Testis (tissue), 2 donors: ENCODE measurements at regions not wholly inside any gene's neighbourhood (a gene's known extent, or its start where the extent isn't known, plus 50 kb on each side); places are given as distances from the start of the nearest gene placed in this dataset.

Source experiments
- DNase-seq: peaks from one replicate; pipeline ENCODE4 v3.0.0-alpha.2; 2019
- H3K27ac ChIP-seq, 2 donors: fragments of 200-600 bp; sonication (generic); one replicate each; pipeline ENCODE4 v1.5.1; 2019
- H3K27me3 ChIP-seq: fragments of 200-600 bp; sonication (generic); one replicate; pipeline ENCODE4 v1.5.1; 2019
- H3K36me3 ChIP-seq: fragments of 200-600 bp; sonication (generic); one replicate; pipeline ENCODE4 v1.5.1; 2017; ENCODE audit warnings: low read depth; ENCODE audit errors: missing control alignments
- H3K4me1 ChIP-seq: fragments of 200-600 bp; sonication (generic); one replicate; pipeline ENCODE4 v1.5.1; 2019
- H3K4me3 ChIP-seq, 2 donors: fragments of 200-600 bp; sonication (generic); one replicate each; pipeline ENCODE4 v1.5.1; 2017 to 2019
- H3K9me3 ChIP-seq: fragments of 200-600 bp; sonication (generic); one replicate; pipeline ENCODE4 v1.5.1; 2017
- POLR2A ChIP-seq: fragments of 450-650 bp; IDR thresholded peaks from one replicate; pipeline ENCODE4 v1.6.1; 2017; ENCODE audit warnings: antibody characterized with exemption, mild to moderate bottlenecking, moderate library complexity
- WGBS, 2 donors: methylation state at CpG; one replicate each; pipeline ENCODE4 v1.1.5; 2018; 5-methylcytosine and 5-hydroxymethylcytosine counted together
- intact Hi-C: fragments of 100-400 bp; cut with DNase I; formaldehyde crosslinking; loops from one replicate; pipeline ENCODE4 v1.15.1; 2023; ENCODE audit warnings: low total_unique reads
- TF ChIP-seq, protein P1 (sequence below), 3 experiments: fragments of 450-650 bp in 2 of 3; fragments of 200-600 bp in 1 of 3; sonication (generic) in 1 of 3; IDR thresholded peaks; one replicate each; pipeline ENCODE4 v1.5.1; 2016 to 2019; ENCODE audit warnings: antibody characterized with exemption in 3 of 3, mild to moderate bottlenecking in 2 of 3, moderate library complexity in 1 of 3

DNA sequence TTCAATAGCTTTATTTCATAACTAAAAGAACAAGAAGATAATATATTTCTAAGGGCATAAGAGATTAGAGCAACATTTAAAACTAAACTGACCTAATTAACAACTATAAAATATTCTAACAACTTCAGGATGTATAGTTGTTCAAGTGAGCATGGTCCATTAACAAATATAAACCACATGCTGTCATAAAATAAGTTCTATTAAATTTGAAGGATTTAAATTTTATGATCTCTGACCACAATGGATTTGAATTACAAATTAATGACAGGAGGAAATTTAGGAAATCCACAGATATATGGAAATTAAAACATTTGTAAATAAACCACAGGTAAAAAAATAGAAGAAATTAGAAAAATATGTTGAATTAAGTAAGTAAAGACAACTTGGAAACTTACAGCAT lies 196.5 kb upstream of the PCDH20 start:
- no peaks in the 10 kb centered on the region for H3K9me3 ChIP-seq
- H3K4me1 ChIP-seq, result no peaks in the 10 kb centered on the region
- H3K4me3 ChIP-seq, result no peak overlapping the region
- intact Hi-C loops, result no loop called here
- TF ChIP-seq POLR2A, result no peak
- TF ChIP-seq, protein P1, sequence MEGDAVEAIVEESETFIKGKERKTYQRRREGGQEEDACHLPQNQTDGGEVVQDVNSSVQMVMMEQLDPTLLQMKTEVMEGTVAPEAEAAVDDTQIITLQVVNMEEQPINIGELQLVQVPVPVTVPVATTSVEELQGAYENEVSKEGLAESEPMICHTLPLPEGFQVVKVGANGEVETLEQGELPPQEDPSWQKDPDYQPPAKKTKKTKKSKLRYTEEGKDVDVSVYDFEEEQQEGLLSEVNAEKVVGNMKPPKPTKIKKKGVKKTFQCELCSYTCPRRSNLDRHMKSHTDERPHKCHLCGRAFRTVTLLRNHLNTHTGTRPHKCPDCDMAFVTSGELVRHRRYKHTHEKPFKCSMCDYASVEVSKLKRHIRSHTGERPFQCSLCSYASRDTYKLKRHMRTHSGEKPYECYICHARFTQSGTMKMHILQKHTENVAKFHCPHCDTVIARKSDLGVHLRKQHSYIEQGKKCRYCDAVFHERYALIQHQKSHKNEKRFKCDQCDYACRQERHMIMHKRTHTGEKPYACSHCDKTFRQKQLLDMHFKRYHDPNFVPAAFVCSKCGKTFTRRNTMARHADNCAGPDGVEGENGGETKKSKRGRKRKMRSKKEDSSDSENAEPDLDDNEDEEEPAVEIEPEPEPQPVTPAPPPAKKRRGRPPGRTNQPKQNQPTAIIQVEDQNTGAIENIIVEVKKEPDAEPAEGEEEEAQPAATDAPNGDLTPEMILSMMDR (IDR thresholded peaks at IDR 0.05), result no peak
- no peaks in the 10 kb centered on the region for H3K36me3 ChIP-seq
- H3K27me3 ChIP-seq, result no peaks in the 10 kb centered on the region
- DNase-seq, result no peak
- no peak overlapping the region for H3K27ac ChIP-seq

DNA sequence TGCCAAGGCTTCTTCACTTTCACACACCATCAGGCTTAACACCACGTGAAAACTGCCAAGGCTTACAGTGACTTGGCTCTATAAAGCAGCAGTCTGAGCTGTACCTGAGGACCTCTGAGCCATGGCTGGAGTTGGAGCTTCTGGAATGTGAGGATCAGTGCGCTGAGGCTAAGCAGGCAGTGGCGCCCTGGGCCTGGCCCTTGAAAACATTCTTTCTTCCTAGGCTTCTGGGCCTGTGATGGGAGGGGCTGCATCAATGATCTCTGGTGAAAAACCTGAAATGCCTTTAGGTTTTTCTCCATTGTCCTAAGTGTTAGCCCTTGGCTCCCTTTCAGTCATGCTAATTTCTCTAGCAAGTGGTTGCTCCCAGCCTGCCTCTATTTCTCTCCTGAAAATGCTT lies 192.5 kb upstream of the PCDH20 start:
- intact Hi-C loops, result no loop called here
- no peak overlapping the region for H3K4me3 ChIP-seq
- no peaks in the 10 kb centered on the region for H3K36me3 ChIP-seq
- no peak for DNase-seq
- TF ChIP-seq, protein P1 (IDR thresholded peaks at IDR 0.05), result no peak
- no peak for TF ChIP-seq POLR2A
- no peaks in the 10 kb centered on the region for H3K27me3 ChIP-seq
- no peaks in the 10 kb centered on the region for H3K4me1 ChIP-seq
- no peaks in the 10 kb centered on the region for H3K9me3 ChIP-seq
- no peak overlapping the region for H3K27ac ChIP-seq
- WGBS, 2 donors, result 72 to 82% methylated on average over 3 of the region's 3 CpGs

GRCh38 chr13:61600360-61601033 lies 184.8 kb upstream of the PCDH20 start:
- Histone ChIP-seq H3K4me1 (no peaks in the 10 kb centered on the region), H3K36me3 (no peaks in the 10 kb centered on the region), H3K27me3 (no peaks in the 10 kb centered on the region), H3K4me3 (no peak overlapping the region), H3K27ac (no peak overlapping the region), H3K9me3 (no peaks in the 10 kb centered on the region)
- no peak for DNase-seq
- TF ChIP-seq POLR2A, result no peak
- TF ChIP-seq, protein P1 (IDR thresholded peaks at IDR 0.05), result no peak
- intact Hi-C loops, result no loop called here
- WGBS, 2 donors, result 55 to 58% methylated on average over 3 of the region's 3 CpGs

DNA sequence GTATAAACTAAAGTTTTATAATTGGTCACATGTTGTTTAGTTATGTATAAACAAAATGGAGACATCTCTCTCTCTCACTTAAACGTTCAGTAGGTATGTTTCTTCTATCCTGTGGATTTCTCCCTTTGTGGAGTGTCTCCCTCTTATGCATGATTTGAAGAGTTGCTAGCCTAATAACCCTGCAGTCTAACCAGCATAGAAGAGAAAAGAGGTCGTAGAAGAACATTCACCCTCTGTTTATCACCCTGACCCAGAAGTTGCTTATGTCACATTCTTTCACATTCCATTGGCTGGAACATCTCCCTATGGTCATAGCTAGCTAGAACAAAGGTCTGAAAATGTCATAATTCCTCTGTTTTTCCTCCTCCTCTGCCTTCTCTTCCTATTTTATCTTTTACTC lies 176.8 kb upstream of the PCDH20 start:
- 37 to 42% methylated on average over 2 of the region's 2 CpGs for WGBS, 2 donors
- H3K27me3 ChIP-seq, result no peaks in the 10 kb centered on the region
- TF ChIP-seq, protein P1 (IDR thresholded peaks at IDR 0.05), result no peak
- no peak for TF ChIP-seq POLR2A
- no peak for DNase-seq
- intact Hi-C loops, result no loop called here
- no peaks in the 10 kb centered on the region for H3K4me1 ChIP-seq
- no peaks in the 10 kb centered on the region for H3K9me3 ChIP-seq
- H3K27ac ChIP-seq, result no peak overlapping the region
- H3K4me3 ChIP-seq, result no peak overlapping the region
- no peaks in the 10 kb centered on the region for H3K36me3 ChIP-seq

- TF ChIP-seq POLR2A, result no peak
- TF ChIP-seq, protein P1 (IDR thresholded peaks at IDR 0.05), result no peak
- Histone ChIP-seq H3K4me3 (no peak overlapping the region), H3K36me3 (no peaks in the 10 kb centered on the region), H3K4me1 (no peaks in the 10 kb centered on the region), H3K9me3 (no peaks in the 10 kb centered on the region), H3K27ac (no peak overlapping the region), H3K27me3 (no peaks in the 10 kb centered on the region)
- 80 to 81% methylated on average over 1 of the region's 1 CpG for WGBS, 2 donors
- DNase-seq, result no peak
- intact Hi-C loops, result no loop called here
Observed at GRCh38 chr13:61575973-61576372, 160.3 kb upstream of the PCDH20 start.
